Fibroblast of pulmonary artery (primary cell): ENCODE measurements at regions not wholly inside any gene's neighbourhood (a gene's known extent, or its start where the extent isn't known, plus 50 kb on each side); places are given as distances from the start of the nearest gene placed in this dataset.

Experiments used
- DNase-seq: peaks from one replicate; pipeline ENCODE4 v3.0.0-alpha.2; 2010; ENCODE audit warnings: low read depth
- H3K4me3 ChIP-seq: replicated peaks from 2 replicates; pipeline ENCODE4 v1.5.1; 2011; ENCODE audit warnings: low read depth, mild to moderate bottlenecking, control low read depth, low read length, moderate library complexity
- TF ChIP-seq, protein P1 (sequence below): IDR thresholded peaks from 2 replicates; pipeline ENCODE4 v1.5.1; 2011; ENCODE audit warnings: mild to moderate bottlenecking, control low read depth, low read length, inconsistent platforms; ENCODE audit errors: missing control alignments

GRCh38 chr11:35078470-35078735 lies 60.6 kb upstream of the CD44 start:
- DNase-seq: no peak
- H3K4me3 ChIP-seq: no peak overlapping the region
- TF ChIP-seq, protein P1, sequence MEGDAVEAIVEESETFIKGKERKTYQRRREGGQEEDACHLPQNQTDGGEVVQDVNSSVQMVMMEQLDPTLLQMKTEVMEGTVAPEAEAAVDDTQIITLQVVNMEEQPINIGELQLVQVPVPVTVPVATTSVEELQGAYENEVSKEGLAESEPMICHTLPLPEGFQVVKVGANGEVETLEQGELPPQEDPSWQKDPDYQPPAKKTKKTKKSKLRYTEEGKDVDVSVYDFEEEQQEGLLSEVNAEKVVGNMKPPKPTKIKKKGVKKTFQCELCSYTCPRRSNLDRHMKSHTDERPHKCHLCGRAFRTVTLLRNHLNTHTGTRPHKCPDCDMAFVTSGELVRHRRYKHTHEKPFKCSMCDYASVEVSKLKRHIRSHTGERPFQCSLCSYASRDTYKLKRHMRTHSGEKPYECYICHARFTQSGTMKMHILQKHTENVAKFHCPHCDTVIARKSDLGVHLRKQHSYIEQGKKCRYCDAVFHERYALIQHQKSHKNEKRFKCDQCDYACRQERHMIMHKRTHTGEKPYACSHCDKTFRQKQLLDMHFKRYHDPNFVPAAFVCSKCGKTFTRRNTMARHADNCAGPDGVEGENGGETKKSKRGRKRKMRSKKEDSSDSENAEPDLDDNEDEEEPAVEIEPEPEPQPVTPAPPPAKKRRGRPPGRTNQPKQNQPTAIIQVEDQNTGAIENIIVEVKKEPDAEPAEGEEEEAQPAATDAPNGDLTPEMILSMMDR: no peak

- DNase-seq: no peak
- TF ChIP-seq, protein P1: no peak
Observed at GRCh38 chr11:35079611-35080010, 59.4 kb upstream of the CD44 start.

DNA sequence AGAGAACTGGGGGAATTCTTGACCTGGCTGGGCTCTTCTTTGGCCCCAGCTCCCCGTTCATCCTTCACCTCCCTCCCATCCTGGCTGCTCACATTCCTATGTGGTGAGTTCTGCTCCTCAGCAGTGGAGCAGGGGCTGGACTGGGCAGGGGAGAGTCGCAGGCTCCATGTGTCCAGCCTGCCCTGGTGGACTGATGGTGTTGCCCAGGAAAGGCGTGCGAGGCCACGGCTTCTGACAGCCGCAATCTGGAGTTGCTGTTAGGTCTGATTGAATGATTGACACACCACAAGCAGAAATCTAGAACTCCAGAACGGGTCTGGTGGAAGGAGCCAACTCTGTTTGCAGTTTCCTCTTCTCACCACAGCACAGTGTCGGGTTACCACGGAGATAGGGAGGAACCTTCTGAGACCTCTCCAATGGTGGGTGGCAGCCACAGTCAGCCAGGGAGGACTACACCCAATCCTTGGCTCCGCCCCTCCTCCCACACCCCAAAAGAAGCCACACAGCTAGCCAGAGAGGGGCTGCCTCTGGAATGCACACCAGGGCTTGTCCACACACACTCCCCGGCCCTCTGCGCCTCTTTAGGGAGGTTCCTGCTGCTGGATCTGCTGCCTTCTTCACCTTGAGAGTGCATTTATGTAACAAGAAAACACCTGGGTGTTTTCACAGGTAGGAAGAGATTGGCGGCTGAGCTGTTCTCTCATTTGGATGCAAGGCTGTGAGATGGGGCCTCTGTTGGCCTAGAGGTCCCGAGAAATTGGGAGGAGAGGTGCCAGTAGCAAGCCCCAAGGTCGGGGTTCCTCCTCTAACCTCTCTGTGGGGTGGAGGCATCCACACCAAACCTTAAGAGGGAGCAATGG lies 56.4 kb upstream of the CD44 start:
- DNase-seq: peak; percentile 73
- H3K4me3 ChIP-seq: no peak overlapping the region
- TF ChIP-seq, protein P1: no peak

More at GRCh38 chr11:35079611-35080010, 59.4 kb upstream of the CD44 start:
- no peak overlapping the region for H3K4me3 ChIP-seq

DNA sequence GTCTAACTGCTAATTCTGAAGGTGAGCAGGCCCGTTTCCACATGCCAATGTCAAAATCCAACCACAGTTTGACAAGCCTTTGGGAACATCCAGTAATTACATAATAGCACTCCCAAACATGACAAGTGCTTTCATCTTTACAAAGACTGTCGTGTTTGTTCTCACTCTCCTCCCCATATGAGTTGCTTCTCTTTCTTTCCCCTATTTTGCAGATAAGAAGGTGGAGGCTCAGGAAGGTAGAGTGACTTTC lies 55.9 kb upstream of the CD44 start:
- no peak overlapping the region for H3K4me3 ChIP-seq
- TF ChIP-seq, protein P1: no peak
- no peak for DNase-seq

- DNase-seq: peak; percentile 88
- TF ChIP-seq, protein P1: no peak
- H3K4me3 ChIP-seq: no peak overlapping the region
Observed at GRCh38 chr11:35083431-35084238, 55.3 kb upstream of the CD44 start.

DNA sequence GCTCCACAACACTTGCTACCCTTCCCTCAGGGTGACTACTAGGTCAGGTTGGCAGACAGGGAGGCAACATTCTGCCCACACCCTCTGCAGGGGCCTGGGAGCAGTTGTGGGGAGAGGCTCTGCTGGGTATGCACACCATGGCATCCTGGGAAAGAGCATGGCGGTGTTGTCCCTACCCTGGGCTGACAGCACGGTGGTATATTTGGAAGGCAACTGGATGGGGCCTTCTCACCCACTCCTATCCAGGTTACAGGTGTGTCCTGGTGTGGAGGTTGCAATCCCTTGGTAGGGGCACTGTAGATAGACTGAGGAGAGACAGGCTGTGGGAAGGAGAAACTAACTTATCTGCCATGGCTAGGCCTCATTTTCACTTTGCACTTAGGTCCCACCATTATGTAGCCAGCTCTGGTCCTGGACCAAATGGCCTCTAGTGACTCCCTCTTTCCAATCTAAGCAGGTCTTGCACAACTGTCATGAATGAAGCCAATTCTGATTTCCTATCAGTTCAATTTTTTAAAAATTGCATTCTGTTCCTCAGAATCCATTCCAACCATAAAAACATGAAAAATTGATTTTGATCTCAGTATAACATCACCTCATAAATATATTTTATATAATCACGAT lies 54.0 kb upstream of the CD44 start:
- TF ChIP-seq, protein P1: no peak
- no peak for DNase-seq
- no peak overlapping the region for H3K4me3 ChIP-seq
